ENCODE measurements at regions not wholly inside any gene's neighbourhood (a gene's known extent, or its start where the extent isn't known, plus 50 kb on each side); places are given as distances from the start of the nearest gene placed in this dataset.
A peak's percentile ranks its signal among the peaks of the same experiment; 100 is the strongest.

DNA sequence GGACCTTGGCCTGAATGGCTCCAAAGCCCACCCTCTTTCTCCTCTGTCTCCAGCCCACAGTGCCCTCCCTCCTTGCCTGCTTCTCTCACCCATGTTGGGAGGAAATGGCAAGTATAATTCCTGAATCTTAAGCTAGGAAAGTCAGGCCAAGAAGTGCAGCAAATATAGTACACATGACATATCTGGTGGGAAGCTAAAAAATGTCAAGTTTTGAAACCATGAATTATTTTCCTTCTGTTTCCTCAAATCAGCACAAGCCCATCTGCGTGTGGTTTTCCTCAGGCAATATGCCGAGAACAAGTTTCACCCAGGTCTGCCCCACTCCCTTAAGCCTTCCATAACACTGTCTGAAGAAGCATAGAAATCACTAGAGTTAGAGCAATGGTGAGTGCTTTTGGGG is 502.8 kb upstream of the CDH11 start:
- DNase-seq (ENCODE audit: low read depth in 2 of 3, low spot score in 2 of 3): peak in 2 of 3 donors; percentile 78 to 92

DNA sequence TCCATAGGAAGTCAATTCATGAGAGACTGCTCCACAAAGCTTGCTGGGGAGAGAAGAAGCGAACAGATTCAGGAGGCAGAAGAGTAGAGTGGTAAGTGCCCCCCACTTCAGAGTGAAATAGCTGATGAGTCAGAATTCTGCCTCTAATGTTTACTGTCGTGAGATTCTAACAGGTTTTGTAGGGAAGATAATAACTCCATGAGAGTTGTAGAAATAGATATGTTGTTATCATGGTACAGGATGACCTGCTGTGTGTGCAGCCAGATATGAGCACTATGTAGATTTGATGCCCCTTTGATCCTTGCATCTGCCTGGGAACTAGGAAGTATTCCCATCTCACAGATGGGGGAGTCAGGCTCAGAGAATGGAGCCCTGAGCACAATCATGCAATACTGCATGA is 502.4 kb upstream of the CDH11 start:
- DNase-seq (ENCODE audit: low read depth in 2 of 3, low spot score in 2 of 3): peak in 2 of 3 donors; percentile 34 to 55

DNA sequence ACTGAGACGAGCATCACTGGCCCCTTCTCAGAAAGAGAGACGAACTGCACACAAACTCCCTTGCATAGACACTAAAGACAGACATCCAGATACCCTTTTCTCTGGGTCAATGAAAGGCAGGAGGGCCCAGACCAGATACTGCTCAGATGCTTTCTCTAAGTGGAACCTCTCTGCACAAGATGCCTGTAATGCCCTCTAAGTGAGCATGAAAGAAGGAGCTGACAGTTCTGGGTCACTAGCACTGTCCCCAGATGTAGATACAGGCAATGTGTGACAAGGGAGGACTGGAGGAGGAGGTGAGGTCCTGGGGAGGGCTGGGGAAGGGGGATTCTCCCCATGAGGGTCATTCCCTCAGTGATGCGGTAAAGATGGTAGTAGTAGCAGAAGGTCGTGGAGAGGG is 501.0 kb upstream of the CDH11 start:
- no peak for DNase-seq (ENCODE audit: low read depth in 2 of 3, low spot score in 2 of 3)

DNA sequence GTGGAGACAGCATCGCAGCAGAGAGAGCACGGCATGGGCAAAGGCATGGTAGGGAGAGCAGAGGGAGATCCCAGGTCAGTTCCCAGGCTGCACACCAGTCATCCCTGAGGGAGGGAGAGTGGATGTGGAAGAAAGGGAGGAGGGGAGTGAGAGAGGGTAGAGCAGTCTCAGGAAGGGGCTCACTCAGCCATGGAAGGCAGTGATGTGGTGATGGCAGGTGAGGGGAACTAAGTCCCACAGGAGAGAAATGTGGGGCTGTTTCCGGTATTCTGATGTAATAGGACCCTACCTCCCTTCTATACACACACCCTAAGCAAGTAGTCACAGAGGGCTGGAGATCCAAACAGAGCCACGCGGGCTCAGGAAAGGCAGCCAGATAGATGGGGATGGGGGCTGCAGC is 500.3 kb upstream of the CDH11 start:
- DNase-seq (ENCODE audit: low read depth in 2 of 3, low spot score in 2 of 3): no peak

DNA sequence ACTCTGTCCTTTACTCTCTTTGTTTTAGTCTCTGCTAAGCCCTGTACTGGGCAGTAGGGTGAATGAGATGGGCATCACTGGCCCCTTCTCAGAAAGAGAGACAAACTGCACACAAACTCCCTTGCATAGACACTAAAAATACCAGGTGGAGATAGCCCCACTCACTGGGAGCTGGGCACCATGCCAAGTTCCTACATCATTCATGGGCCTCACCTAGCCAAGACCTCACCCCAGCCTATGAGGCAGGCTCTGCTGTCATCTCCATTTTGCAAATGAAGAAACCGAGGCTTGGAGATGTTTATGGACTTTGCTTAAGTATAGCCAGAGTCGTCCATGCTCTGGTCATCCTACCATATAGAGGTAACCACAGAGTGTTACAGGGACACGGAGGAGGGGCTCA is 499.8 kb upstream of the CDH11 start:
- no peak for DNase-seq (ENCODE audit: low read depth in 2 of 3, low spot score in 2 of 3)

DNA sequence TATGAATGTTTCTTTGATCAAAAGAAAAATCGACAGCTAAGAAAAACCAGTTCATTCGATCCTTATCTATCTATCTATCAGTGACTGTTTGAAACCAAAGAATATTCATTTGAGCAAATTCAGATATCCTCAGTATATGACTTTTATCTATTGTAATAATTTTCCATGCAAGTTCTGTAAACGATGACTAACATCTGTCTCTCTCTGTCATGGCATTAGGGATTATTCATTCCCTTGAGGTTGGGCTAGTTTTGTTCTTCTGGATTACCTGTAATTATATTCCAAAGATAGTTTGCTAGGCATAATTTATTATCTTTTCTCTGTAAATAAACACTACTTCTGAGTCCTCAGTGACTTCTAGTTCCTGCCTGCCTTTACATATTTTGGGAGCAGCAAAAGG is 497.7 kb upstream of the CDH11 start:
- no peak for DNase-seq (ENCODE audit: low read depth in 2 of 3, low spot score in 2 of 3)

DNA sequence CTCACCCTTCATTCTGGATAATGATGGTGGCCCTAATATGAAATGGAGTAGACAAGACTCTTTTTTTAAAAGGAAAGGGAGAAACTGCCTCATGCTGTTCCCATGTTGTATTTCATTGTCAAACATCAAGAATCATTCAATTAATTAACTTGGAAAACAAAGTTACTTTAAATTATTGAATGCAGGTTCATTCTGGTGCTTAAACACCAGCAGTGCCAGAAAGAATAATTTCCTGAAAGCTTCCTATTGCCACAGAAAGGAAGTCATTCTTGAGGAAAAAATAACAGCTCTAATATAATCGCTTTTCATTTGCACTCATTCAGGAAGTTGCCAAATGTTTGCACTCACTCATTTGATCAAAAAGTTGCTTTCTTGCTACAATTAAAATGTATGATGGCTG is 497.1 kb upstream of the CDH11 start:
- no peak for DNase-seq (ENCODE audit: low read depth in 2 of 3, low spot score in 2 of 3)

DNA sequence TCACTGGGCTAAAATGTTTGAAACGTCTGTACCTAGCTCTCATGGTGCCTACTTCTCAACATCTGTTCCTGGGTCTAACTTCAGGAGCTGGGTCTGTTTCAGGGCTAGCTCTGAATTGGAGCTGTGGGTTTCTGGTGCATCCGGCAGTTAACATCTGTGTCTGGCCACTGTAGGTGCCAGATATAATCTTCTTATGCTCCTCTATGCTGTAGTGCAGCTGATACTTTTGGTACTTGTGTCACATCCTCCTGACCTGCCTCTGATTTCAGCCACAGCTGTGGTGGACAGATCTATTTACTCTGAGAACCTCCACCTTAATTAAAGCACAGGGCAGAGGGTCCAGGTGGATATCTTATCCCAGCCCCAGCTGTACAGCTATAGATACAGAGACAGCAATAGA is 496.5 kb upstream of the CDH11 start:
- DNase-seq (ENCODE audit: low read depth in 2 of 3, low spot score in 2 of 3): peak in 2 of 3 donors; percentile 14 to 76

DNA sequence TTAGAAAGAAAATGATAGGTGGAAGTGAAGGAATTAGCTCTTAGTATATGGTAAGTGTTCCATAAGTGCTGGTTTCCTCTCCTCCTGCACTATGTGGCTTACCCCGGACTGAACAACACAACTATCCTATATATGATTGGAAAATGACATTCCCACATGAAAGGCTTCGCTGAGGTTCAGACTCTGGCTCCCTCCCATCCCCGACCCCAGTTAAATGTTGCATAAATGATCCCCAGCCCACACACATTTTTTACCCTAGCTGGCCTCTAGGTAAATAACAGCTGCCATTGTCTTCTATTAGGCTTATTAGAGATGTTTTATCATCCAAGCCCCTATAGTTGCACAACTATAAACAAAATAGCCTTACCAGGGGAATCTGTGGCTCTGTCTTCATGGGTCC is 495.6 kb upstream of the CDH11 start:
- DNase-seq (ENCODE audit: low read depth in 2 of 3, low spot score in 2 of 3): no peak

DNA sequence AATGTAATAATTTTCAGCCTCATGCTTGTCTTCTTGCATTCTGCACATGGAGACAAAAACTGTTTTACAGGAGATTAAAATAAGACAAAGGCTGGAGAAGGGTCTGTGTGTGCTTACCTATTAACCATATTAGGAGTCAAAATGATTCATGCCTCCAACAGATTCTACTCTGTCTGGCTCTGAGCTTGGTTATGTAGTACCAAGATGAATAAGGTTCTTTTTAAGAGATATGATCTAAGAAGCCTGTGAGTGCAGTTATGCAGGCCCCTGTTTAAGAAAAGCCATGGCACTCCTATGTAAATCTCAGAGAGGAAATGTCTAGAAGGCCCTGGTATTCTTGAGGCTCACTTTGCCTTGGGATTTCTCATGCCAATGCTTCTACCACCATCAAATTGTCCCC is 486.6 kb upstream of the CDH11 start:
- DNase-seq (ENCODE audit: low read depth in 2 of 3, low spot score in 2 of 3): no peak

DNA sequence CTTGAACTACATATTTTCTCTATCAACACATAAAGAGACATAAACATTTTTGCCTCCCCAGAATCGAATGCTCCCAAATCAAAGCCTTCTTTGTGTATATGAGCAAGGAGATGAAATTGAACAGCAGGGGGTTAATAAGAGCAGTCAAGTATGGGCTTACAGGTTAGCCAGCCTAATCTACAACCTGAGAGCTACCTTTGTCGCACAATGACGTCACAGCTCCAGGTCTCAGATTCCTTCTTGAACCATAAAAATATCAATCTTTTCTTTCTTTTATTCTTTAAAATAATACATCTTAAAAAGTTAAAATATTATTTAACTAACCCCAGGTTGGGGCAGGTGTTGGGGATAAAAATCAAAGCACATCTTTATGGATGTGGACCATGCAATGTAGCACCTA is 482.9 kb upstream of the CDH11 start:
- no peak for DNase-seq (ENCODE audit: low read depth in 2 of 3, low spot score in 2 of 3)

DNA sequence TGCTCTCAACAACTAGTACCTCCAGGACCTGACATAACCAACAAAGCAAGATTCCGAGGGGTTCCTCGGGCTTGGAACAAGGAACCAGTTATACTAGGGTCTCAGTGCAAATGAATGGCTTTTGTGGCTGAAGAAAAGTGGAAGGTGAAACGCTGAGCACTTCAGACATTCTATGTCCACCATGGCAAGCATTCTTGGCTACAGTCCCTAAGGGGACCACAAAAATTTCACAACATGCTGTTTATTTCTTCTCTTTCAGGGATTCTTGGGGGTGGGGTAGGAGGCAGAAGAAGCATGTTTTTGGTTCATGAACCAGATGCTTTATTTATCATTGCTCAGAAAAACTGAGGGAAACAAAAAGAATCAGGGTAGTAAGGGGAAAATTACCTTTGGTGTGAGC is 479.9 kb upstream of the CDH11 start:
- DNase-seq (ENCODE audit: low read depth in 2 of 3, low spot score in 2 of 3): no peak

DNA sequence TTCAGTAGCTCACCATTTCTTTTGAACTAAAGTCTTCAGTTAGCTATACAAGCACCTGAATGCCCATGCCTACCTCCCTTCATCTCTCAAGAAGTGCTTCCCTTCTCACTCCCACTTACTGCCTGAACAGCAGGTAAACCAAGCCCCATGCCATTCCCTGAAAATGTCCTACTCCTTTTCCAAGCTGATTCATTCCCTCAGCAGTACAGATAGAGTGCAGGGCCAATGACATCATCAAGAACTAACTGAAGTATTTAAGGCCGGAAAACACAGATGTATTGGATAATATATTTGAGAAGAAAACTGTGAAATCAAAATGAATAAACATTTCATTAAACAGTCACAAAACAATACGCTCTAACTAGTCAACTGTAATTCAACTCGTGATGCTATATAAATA is 478.8 kb upstream of the CDH11 start:
- no peak for DNase-seq (ENCODE audit: low read depth in 2 of 3, low spot score in 2 of 3)

DNA sequence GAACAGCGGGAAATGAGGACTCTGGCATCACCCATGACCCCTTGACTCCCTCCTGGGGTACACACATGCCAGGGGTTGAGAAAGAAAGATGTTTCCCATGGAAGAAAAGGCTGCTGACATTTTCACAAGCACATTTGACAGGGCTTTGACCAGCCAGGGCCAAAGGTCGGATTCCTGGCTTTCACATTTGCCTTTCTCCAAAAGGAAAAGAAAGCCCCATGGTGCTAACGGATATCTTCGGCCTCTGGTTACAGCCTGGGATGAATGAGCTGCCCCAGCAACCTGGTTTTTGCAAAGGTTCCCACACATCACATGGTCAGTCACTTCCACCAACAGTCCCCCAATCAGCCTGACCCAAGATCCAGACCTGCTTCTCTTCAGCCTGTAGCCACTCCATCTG is 478.2 kb upstream of the CDH11 start:
- no peak for DNase-seq (ENCODE audit: low read depth in 2 of 3, low spot score in 2 of 3)

DNA sequence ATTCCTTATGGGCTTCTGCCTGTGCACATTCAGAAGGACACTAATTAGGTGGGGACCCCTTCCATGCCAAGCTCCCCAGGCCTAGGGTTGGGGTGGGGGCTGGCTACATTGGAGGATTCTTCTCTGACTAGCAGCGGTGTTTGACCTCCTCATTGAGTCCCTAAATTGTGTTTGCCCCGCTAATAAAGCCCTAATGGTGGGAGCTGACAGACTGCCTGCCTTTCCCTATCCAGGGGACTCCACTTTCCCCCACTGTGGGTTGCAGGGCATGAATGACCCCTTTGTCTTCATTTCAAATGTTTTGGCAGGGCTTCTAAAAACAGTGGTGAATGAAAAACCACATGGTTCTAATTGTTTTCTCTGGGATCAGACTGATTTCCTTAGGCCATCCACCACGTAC is 476.8 kb upstream of the CDH11 start:
- no peak for DNase-seq (ENCODE audit: low read depth in 2 of 3, low spot score in 2 of 3)

DNA sequence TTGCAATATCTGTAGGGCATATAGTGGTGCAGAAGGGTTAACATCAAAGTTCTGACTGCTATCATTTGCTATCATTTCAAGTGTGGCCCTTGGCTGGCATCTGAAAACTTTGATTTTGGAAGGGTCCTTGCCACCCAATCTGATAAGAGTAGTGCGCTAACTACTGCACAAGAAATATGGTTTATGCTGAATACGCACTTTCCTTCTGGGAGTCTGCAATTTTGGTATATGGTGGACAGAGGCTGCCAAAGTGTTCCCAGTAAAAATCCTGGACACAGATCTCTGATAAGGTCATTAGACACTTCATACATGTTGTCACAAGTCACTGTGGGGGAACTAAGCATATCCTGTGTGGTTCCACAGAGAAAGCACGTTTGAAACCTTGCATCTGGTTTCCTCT is 461.6 kb upstream of the CDH11 start:
- DNase-seq (ENCODE audit: low read depth in 2 of 3, low spot score in 2 of 3): no peak

DNA sequence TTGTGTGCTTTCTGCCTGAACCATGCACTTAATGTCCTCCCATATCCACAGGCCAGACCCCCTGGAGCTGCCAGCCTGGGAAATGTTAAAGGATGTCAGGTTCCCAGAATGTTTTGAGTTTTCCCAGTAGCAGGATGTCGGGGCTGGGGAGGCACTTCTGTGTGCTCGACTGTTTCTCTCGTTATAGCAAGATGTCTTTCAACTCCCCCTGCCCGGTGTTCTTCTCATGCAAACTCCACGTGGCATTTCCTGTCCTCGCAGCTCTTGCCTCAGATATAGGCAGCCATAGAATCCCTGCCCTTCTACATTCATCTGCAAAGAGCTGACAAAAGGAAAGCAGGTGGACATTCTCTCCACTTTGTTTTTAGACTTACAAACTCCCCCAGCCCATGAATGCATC is 457.2 kb upstream of the CDH11 start:
- DNase-seq (ENCODE audit: low read depth in 2 of 3, low spot score in 2 of 3): no peak

DNA sequence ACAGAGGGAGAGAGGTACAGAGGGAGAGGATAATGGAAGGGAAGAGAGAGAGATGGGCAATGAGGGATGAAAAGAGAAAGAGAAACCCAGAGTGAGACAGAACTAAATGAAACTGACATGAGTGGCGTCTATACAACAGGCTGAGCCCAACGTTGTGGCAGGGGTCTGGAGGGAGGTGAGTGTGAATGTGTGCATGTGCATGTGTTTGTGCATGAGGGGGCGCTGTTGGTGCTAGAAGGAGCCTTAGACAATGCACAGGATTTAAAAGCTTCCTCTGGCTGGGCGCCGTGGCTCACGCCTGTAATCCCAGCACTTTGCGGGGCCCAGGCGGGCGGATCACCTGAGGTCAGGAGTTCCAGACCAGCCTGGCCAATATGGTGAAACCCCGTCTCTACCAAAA is 454.8 kb upstream of the CDH11 start:
- DNase-seq (ENCODE audit: low read depth in 2 of 3, low spot score in 2 of 3): peak in 2 of 3 donors; percentile 9 to 11

DNA sequence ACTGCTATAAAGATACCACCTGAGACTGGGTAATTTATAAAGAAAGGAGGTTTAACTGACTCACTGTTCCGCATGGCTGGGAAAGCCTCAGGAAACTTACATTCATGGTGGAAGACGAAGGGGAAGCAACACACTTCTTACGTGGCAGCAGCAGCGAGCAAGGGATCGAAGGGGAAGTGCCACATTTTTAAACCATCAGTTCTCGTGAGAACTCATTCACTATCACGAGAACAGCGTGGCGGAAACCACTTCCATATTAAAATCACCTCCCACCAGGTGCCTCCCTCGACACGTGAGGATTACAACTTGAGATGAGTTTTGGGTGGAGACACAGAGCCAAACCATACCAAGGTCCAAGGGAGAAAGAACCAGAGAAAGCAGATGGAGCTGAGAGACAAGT is 454.3 kb upstream of the CDH11 start:
- DNase-seq (ENCODE audit: low read depth in 2 of 3, low spot score in 2 of 3): no peak

DNA sequence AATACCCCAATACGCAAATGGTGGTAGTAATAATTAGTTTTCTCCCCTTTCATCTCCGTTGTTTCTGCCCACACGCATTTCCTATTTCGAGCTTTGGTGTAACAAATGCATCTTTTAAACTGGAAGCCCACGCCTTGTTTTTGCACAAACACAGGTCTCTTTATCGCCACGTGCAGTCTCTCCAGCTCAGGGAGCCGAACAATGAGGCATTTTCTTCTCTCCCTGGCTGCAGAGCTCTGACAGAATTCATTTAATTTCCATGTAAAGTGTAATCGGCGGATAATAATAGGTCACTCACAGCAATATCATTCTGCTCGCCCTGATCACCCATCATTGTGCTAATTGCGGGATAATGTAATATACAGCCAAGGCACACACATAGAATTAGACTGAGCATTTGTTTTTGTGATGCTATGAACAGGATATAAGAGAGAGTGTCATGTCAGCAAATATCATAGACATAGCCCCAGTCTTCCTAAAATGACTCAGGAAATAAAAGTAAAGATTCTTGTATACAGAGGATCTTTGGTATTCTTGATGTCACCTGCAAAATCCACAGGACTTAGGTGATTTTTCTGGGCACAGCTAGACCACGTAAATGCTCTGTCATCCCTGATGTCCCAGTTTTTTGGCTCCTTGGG is 452.6 kb upstream of the CDH11 start:
- no peak for DNase-seq (ENCODE audit: low read depth in 2 of 3, low spot score in 2 of 3)

DNA sequence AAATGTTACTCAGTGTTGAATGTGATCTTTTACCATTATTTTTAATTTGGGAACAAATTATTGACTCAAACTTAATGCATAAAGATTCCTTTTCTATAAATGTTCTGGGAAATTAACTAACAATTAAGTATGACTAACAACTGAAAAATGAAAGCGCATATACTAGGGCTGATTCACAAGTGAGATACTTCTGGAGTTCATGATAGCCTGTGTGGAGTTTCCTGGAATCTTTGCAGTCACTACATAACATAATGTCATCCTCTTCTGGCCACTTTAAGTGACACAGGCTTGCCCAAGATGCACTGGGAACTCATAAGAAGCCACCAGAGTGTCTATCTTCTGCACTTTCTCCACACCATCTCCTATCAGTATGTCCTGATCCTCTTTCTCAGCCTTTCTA is 450.3 kb upstream of the CDH11 start:
- DNase-seq (ENCODE audit: low read depth in 2 of 3, low spot score in 2 of 3): no peak

DNA sequence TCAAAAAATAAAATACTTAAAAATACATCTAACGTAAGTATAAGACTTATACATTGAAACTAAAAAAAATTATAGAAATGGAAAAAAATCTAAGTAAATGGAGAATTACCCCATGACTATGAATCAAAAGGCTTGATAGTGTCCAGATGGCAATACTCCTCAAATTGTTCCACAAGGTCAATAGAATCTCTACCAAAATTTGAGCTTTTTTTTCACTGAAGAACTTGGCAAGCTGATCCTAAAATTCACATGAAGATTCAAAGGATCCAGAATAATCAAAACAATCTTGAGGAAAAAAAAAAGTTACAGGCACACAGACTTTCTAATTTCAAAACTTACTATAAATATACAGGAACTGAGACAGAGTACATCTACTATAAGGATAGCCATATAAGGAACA is 448.4 kb upstream of the CDH11 start:
- DNase-seq (ENCODE audit: low read depth in 2 of 3, low spot score in 2 of 3): no peak

DNA sequence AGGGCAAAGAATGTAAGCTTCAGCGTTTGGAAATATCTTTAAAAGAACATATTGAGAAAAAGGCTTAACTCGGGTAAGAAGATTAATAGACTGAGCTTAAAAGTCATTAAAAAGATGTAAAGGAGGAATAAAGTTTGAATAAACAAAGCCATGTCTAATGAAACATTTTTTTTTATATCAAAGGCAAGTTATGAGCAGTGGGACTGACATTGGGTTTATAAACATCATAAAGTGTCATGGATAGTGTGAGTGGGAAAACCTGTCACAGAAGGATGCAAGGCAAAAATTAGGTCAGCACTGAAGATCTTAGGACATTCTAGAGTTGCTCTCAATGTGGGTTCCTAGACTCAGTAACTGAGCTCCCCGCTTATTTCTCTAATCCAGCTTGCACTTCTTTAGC is 438.0 kb upstream of the CDH11 start:
- DNase-seq (ENCODE audit: low read depth in 2 of 3, low spot score in 2 of 3): no peak

All from hematopoietic multipotent progenitor cell (in vitro differentiated cells).